CD4-positive, alpha-beta T cell treated with Interleukin-21 for 1 hour (primary cell): ENCODE measurements at regions not wholly inside any gene's neighbourhood (a gene's known extent, or its start where the extent isn't known, plus 50 kb on each side); places are given as distances from the start of the nearest gene placed in this dataset.
"Not testable (repeated sequence)": the region's sequence is repeated elsewhere in the genome, so short reads cannot be mapped to it uniquely, and the experiment has no call there.

Experiments
- DNase-seq: peaks from one replicate; pipeline ENCODE4 v3.0.0-alpha.2; 2020

DNA sequence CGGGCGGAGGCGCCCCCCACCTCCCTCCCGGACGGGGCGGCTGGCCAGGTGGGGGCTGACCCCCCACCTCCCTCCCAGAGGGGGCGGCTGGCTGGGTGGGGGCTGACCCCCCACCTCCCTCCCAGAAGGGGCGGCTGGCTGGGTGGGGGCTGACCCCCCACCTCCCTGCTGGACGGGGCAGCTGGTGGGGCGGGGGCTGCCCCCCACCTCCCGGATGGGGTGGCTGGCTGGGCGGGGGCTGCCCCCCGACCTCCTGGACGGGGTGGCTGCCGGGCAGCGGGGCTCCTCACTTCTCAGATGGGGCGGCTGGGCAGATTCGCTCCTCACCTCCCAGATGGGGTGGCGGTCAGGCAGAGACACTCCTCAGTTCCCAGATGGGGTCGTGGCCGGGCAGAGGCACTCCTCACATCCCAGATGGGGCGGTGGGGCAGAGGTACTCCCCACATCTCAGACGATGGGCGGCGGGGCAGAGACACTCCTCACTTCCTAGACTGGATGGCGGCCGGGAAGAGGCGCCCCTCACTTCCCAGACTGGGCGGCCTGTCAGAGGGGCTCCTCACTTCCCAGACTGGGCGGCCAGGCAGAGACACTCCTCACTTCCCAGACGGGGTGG lies 178.1 kb upstream of the CLINT1 start:
- DNase-seq = not testable (repeated sequence)

DNA sequence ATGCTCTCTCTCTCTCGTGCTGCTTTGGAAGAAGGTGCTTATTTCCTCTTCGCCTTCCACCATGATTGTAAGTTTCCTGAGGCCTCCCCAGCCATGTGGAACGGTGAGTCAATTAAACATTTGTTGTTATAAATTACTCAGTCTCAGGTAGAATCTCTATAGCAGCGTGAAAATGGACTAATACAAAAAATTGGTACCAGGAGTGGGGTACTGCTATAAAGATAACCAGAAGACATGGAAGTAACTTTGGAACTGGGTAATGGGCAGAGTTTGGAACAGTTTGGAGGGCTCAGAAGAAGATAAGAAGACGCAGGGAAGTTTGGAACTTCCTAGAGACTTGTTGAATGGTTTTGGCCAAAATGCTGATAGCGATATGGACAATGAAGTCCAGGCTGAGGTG lies 175.6 kb upstream of the CLINT1 start:
- DNase-seq = not testable (repeated sequence)

DNA sequence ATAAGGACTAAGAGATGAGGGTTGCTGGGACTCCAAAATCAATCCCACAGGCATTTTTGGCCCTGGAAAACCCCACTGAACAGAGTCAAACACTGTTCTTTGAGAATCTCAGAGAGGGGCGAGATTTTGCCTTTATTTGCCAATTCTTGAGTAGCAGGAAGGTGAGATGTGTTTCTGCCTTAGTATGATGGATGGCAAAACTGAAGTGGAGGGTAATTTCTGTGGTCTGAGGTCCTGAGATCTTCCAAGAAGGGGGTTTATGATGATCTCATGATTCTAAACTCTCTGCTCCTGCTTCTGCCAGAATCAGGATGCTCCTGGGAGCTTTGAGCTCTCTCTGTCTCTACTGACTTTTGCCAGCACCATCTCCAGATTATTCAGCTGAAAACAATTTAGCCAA lies 174.8 kb upstream of the CLINT1 start:
- DNase-seq = no peak

DNA sequence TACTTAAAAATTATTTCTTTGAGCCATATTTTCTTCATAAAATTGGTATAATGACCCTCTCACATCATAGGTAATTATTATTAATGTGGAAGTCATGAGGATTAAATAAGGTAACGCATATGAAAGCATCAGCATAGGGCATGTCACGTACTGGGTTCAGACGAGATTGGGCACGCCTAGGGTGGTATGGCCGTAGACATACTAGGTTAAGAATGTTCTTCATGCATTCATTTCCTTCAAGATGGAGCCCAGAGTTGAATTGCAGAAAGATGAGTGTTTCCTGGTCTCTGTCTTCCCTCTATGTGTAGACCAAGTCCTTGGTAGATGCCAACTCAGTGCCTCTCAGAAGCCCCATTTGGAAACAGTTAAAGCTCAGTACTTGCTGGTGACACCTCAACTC lies 174.1 kb upstream of the CLINT1 start:
- DNase-seq = no peak

DNA sequence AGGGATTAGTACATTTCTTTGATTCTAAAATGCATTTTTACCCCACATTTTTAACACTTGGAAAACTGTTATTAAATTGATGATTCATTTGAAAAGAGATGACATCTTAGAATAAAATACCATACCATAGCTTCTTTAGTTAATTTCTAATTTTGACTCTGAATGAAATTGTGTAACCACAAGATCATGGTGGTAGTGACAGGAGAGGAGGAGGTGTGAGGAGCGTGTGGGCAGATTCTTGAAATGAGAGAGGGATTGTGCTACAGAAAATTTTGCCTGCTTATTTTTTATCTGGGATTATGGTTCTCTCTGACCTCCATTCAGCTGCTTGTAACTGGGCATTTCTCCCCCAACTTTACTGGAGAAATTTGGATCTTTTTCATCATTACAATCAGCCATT lies 173.3 kb upstream of the CLINT1 start:
- no peak for DNase-seq

DNA sequence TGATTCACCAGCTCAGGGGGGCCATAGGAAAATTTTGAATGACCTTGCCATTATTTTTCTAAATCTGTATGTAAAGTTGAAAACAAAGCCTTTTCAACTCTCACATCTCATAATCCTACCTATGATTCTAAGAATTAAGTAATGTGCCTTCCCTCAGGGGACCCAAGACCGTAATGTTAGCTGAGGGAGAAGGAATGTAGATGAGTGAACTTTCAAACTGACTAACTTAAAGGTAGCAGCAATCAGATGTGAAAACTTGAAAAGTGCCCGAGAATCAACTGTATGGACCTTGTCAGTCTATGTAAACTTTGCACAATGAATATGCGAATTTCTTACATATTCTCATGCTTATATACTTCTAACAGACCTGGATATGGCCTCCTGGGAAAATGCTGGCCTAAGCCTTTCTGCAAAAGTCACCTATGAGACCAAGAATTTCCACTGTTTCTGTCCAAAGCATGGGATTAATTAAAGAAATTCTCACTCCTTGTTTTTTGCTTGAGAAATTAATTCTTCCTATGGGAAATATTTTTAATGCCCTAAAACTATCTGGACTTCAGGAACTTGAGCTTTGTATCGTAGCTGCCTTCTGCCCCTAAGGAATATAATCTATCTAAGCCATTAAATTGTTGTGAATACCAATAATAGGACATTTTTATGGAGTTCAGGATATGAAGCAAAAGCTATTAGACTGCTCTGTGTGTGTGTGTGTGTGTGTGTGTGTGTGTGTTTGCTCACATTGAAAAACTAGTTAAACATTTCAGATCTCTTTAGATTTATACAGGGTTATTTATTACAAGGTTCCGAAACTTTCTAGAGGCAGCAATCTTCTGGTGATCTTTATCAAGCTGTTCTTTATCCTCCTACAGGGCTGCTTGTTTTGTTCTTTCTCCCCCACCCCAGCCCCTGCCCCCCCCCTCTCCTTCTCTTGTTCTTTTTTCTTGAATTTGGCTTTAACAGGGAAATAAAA lies 169.1 kb upstream of the CLINT1 start:
- no peak for DNase-seq

DNA sequence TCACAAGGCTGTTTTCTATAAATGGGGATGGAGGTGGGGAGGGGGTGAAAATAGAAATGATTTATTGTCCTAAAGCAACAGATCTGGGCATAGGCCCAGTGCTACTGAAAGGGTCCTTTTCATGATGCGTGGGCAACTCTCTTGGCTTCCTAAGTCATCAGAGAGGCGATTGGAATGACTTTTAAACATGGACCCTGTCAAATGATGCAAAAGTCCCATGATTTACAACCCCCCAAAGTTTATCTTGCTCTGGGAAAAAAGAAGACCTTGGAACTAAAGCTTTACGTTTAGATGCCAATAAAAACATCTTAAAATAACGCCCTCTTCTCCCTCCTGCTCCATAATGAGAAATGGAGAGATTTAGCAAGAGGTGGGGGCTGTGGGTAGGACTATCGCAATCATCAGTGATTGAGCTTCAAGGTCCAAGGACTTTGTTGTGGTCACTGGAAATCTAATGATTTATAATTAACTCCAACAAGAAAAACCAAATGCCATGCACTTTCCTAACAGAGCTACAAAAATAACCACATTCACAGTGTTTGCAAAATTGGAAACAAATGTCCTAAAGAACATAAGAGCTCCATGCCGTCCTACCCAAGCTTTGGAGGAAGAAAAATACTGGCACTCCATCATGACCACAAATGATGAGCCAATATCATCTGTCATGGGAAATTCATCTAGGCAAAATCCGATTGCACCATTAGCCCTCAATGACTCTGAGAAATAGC lies 167.5 kb upstream of the CLINT1 start:
- DNase-seq = no peak

DNA sequence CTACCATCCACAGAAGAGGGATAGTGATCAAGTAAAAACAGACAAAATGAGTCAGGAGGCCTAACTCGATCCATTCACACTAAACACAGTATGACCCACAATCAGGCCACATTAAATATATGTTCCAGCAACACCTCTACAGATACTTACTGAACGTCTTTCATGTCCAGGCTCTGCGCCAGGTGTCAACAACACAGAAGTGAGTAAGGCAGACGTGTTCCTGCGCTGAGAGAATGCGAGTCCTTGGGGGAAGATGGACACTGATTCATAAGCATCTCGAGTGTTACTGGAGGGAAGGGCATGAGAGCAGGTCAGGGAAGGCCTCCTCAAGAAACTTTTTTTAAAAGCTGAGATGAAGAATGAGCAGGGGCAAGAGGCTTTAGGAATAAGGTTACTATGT lies 164.3 kb upstream of the CLINT1 start:
- DNase-seq = no peak

DNA sequence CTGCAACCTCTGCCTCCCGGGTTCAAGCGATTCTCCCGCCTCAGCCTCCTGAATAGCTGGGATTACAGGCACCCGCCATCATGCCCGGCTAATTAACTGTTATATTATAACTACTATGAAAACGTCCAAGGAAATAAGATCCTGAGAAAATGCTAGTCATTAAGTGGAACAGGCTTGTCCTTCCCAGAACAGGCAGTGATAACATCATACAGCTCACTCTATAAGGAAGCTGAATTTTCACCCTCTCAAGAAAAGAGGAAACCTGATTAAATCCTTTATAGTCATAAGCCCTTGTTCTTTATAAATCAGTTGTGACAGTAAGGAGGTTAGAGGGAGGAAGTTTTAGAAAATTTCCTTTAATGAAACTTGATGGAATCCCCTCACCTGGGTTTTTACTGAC lies 163.9 kb upstream of the CLINT1 start:
- no peak for DNase-seq

DNA sequence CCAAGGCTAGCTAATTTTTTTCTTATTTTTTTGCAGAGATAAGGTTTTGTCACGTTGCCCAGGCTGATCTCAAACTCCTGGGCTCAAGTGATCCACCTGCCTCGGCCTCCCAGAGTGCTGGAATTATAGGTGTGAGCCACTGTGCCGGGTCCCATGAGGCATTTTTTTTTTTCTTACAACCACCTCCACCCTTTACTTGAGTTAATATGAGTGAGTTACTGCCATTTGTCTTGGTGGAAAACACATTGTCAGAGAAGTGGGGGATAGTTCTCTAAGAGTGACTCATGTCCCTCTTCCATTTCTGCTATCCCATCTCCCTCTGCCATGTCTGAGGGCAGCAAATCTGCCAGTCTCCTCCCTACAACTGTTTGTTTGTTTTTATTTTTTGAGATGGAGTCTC lies 163.4 kb upstream of the CLINT1 start:
- no peak for DNase-seq

DNA sequence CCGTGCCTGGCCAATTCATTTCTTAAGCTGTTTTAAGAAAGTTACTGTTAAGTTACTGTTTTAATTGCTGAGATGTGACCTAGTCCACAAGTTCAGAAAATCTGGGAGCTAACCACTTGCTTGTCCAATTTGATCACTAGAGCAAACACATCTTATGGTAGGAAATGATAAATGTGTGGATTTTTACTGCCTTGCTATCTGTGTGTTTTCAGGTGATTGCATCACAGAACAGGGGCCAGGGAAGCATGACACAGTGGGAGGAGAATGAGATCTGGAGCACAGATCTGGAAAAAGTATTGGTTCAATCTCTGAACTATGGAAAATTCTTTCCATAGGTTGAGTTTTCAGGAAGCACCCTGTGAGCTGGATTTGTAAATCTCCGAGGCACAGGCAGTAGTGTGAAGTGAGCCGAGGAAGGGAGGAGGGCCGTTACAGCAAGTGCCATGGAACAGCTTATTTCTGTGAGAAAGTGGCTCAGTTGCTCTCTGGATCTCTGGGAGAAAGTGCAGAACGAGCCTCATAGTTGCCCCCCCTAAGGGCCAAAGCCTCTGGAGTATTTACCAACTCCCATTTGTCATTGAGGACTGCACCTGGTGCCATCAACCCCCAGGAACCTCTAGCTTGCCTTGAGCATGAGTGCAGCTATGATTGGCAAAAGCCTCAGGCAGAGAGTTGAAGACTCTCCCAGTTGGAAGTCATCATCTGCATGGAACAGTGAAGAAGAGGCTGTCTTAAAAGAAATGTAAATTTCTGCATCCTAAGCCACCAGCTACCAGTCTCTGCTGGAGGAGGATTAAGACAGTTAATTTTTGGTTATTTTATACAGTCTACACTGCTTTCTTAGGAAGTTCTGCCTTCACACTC lies 161.8 kb upstream of the CLINT1 start:
- no peak for DNase-seq

DNA sequence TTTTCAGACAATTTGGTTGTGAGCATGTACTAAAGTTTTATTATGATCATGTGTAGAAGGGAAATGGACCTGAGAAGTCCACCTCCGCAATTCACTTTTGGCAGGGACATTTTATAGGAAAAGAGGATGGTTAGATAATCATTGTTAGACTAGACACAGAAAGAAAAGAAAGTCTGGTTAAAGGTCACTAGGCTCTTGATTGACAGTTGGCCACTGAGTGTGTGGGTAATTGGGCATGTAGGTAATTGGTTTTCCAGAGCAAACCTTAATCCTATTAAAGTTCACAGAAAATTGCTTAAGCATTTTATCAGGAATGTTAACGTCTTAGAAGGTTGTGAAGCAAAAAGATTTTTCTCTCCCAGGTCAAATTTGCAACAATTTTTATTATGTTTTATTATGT lies 158.5 kb upstream of the CLINT1 start:
- DNase-seq = no peak

DNA sequence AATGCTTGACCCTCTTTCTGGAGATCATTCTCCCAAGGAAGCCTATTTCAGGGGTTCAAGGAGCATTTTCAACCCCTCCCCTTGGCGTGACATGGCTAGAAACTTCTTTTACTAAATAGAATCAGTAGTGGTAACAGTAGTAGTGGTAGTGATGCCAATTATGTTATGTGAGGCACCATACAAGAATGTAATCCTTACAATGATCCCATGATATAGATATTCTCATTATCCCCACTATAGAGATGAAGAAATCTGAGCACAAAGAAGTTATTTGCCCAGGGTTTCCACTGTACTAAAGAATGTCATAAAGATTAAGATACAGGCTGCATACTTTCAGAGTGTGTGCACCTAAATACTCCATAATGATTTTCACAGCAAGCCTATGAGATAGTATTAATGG lies 155.4 kb upstream of the CLINT1 start:
- no peak for DNase-seq

DNA sequence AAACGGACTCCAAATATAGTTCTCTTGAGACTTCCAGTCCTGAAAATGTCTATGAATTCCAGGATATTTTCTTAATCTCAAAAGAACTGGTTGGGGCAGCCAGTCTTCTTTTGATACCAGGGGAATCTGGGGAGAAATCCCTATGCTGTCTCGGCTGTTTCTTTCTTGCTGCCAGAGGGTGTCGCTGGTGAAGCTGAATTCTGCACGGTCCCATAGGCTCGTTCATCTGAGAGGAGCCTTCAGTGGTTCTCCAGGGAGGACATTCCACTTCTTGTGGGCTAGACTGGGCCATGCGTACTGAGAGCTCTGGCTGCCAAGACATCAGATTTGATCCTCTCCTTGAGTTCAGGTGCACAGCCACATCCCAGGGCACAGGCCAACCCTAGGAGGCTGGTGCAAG lies 155.0 kb upstream of the CLINT1 start:
- DNase-seq = no peak

DNA sequence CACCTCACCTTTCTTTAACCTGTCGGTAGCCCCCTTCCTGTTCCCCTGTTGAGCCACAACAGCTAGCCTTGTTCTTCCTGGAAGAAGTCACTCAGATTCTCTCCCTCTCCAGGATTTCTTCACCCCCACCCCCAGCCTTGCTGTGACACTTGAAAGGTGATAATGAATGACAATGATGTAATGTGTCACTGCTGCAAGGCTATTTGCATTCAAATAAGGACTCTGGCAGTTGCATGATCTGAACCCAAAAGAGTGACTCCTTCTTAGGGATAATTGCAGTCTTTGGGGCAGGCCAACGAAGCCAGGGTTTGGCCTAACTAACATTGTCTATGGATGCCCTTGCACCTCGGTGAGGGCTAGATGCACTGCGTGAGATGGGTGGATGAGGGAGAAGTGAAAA lies 154.4 kb upstream of the CLINT1 start:
- DNase-seq = no peak

DNA sequence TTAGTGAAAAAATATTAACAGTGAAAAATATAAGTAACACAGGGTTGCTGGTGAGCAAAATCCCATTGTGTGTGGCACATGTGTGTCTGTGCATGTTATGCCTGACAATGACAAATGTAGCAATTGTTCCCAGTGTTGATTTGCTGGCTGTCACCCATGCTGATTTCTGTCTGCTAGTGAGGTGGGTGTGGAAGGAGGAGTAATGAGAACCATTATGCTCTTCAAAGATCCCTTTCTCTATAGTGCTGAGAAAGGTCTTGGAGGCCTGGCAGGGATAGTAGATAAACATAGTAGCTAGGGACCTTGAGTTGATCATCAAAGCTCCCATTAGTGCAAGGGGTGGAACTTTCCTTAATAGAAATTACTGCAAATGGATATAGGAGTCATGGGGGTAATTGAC lies 152.5 kb upstream of the CLINT1 start:
- DNase-seq = no peak

DNA sequence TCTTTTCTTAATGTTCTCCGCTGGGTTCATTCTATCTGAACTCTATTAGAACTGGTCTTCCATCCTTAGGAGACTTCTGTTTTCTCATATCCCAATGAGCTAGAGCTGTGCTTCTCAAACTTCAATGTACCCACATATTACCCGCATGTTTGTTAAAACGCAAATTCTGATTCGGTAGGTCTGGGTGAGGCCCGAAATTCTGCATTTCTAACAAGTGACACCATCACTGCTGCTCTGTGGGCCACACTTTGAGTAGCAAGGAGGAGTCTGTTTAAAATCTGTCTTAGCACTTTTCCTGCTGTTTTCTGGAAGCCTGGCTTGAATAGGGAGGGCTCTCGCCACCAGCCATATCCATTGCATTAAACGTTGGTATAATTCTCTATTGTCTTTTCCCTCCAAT lies 151.9 kb upstream of the CLINT1 start:
- no peak for DNase-seq

DNA sequence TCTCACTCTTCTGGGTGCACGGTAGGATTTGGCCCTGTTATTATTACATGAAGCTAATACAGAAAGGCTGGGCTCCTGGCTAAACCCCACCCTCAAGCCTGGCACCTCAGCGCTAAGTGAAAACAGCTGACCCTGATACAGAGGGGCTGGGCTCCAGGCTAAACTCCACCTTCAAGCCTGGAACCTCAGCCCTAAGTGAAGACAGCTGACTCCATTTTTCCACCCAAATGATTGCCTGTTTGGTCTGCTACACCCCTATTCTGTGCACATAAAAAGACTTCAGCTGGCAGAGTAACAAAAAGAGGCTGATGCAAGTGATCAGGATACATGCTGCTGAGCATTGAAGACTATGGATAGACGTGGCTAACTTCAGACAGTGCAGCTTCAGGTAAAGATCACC lies 148.4 kb upstream of the CLINT1 start:
- no peak for DNase-seq

DNA sequence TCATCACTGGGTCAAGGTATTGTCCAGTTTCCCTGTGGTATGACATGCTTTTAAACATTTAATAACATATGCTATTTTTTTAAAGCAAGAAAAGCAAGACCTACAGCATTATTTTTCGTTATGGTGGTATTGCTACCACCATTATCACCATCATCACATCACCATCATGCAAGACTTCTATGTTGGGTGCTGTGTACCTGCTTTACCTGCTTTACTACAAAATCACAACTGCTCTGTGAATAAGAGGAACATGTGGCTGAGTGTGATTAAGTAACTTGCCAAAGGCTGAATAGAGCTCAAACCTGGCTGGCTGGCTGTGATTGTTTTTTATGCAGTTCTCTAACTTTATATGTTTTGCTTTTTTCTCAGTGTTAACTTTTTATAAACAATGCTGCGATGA lies 140.8 kb upstream of the CLINT1 start:
- DNase-seq = no peak

DNA sequence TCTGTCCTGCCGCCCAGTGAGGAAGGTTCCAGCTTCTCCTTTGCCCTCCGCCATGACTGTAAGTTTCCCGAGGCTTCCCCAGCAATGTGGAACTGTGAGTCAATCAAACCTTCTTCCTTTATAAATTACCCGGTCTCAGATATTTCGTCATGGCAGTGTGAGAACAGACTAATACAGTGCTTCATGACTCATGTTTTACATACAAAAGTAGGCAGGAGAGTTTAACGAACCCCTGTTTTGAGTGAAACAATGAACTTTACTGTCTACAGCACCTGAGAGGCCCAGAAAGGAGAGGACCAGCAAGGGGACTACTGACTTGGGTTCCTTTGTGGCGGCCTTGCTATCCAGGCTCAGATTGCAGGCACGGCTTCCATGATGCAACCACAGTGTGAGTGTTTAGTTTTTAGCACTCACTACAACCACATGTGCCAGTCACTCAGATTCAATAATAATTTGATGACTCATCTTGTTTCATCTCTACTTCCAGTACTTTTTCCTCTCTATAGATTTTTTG lies 139.1 kb upstream of the CLINT1 start:
- no peak for DNase-seq

DNA sequence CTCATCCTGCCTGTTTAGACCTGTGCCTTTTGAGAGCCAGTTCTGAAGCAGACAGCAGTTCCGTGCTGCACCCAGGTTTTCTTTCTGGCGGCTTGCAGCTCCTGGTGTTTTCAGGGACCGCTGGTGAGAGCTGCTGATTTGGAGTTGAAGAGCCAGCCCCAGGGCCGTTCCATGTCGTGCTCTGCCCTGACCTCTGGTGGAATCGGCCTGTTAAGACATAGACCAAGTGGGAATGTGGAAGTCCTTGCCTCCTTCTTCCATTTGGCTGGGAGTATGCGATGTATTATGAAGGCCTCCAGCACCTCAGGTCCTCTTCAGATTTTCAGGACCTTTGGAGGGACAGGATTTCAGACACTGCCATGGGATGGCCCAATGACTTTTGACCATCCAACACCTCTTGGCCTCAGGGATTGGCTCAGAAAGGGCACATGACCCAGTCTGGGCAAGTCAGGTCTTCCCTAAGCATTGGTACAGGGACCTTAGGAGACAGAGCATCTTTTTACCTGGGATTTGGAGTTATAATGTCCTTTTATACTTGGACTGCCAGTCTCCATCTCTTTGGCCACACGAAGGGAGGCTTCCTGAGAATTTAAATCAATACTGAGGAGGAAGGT lies 136.1 kb upstream of the CLINT1 start:
- DNase-seq = peak; percentile 48
